DOHH2 (cell line): ENCODE measurements at regions not wholly inside any gene's neighbourhood (a gene's known extent, or its start where the extent isn't known, plus 50 kb on each side); places are given as distances from the start of the nearest gene placed in this dataset.

Experiments
- H3F3A ChIP-seq: fragments of 200-600 bp; sonication (generic), shearing (Covaris generic); 2 replicates; pipeline ENCODE4 v1.6.0; 2016; ENCODE audit warnings: antibody characterized with exemption, mild to moderate bottlenecking; ENCODE audit not compliant: control insufficient read depth, insufficient read depth
- H3K27ac ChIP-seq: fragments of 200-600 bp; sonication (generic); 2 replicates; pipeline ENCODE4 v1.5.1; 2014; ENCODE audit warnings: low read depth, mild to moderate bottlenecking, low read length, moderate library complexity
- H3K27me3 ChIP-seq: fragments of 200-600 bp; sonication (generic); 2 replicates; pipeline ENCODE4 v1.6.1; 2014; ENCODE audit warnings: mild to moderate bottlenecking, low read length, mixed read lengths; ENCODE audit not compliant: control insufficient read depth
- H3K36me3 ChIP-seq: fragments of 200-600 bp; sonication (generic); 2 replicates; pipeline ENCODE4 v1.6.1; 2014; ENCODE audit warnings: mild to moderate bottlenecking, low read length, moderate library complexity, mixed read lengths; ENCODE audit not compliant: control insufficient read depth
- H3K4me1 ChIP-seq: fragments of 200-600 bp; sonication (generic); 2 replicates; pipeline ENCODE4 v1.6.1; 2014; ENCODE audit warnings: mild to moderate bottlenecking, low read length, mixed read lengths; ENCODE audit not compliant: control insufficient read depth
- H3K4me2 ChIP-seq: fragments of 200-600 bp; sonication (generic); 2 replicates; pipeline ENCODE4 v1.6.0; 2014; ENCODE audit warnings: mild to moderate bottlenecking, low read length, moderate library complexity
- H3K4me3 ChIP-seq: fragments of 200-600 bp; sonication (generic); 2 replicates; pipeline ENCODE4 v1.5.1; 2014; ENCODE audit warnings: mild to moderate bottlenecking, low read length, mixed read lengths
- H3K79me2 ChIP-seq: fragments of 200-600 bp; sonication (generic); 2 replicates; pipeline ENCODE4 v1.6.1; 2014; ENCODE audit warnings: mild to moderate bottlenecking, low read length, mixed read lengths; ENCODE audit not compliant: control insufficient read depth
- H3K9me2 ChIP-seq: fragments of 200-600 bp; sonication (generic); replicated peaks from 2 replicates; pipeline ENCODE4 v1.6.1; 2014; ENCODE audit warnings: mild to moderate bottlenecking, low read length, mixed read lengths; ENCODE audit not compliant: control insufficient read depth
- H3K9me3 ChIP-seq: fragments of 200-600 bp; sonication (generic); 2 replicates; pipeline ENCODE4 v1.6.1; 2014; ENCODE audit warnings: antibody characterized with exemption, low read length, mixed read lengths; ENCODE audit not compliant: control insufficient read depth, insufficient read depth
- H4K20me1 ChIP-seq: fragments of 200-600 bp; sonication (generic); 2 replicates; pipeline ENCODE4 v1.6.0; 2014; ENCODE audit warnings: low read depth, mild to moderate bottlenecking, antibody characterized with exemption, low read length, moderate library complexity; ENCODE audit not compliant: control insufficient read depth, insufficient read depth
- EZH2phosphoT487 ChIP-seq: fragments of 200-600 bp; sonication (generic); IDR thresholded peaks from 2 replicates; pipeline ENCODE4 v1.6.1; 2017; ENCODE audit warnings: borderline replicate concordance, mild to moderate bottlenecking, antibody characterized with exemption, low read length, moderate library complexity, mixed read lengths
- TF ChIP-seq, protein P1 (sequence below): fragments of 200-600 bp; sonication (generic); IDR thresholded peaks from one replicate; pipeline ENCODE4 v1.5.1; 2014; ENCODE audit warnings: antibody characterized with exemption, mild to moderate bottlenecking, low read depth, low read length; ENCODE audit not compliant: poor library complexity, severe bottlenecking

GRCh38 chr1:21385022-21385421 lies 54.9 kb upstream of the NBPF3 start:
- H3K27me3 ChIP-seq = peaks cover 5% of the 10 kb centered on the region; the same call in 1 of the 2 replicates
- peak overlapping the region; percentile 54 for H3K4me3 ChIP-seq
- peaks cover 13% of the 10 kb centered on the region for H3F3A ChIP-seq
- H3K79me2 ChIP-seq = no peaks in the 10 kb centered on the region
- H3K36me3 ChIP-seq = no peaks in the 10 kb centered on the region
- TF ChIP-seq, protein P1, sequence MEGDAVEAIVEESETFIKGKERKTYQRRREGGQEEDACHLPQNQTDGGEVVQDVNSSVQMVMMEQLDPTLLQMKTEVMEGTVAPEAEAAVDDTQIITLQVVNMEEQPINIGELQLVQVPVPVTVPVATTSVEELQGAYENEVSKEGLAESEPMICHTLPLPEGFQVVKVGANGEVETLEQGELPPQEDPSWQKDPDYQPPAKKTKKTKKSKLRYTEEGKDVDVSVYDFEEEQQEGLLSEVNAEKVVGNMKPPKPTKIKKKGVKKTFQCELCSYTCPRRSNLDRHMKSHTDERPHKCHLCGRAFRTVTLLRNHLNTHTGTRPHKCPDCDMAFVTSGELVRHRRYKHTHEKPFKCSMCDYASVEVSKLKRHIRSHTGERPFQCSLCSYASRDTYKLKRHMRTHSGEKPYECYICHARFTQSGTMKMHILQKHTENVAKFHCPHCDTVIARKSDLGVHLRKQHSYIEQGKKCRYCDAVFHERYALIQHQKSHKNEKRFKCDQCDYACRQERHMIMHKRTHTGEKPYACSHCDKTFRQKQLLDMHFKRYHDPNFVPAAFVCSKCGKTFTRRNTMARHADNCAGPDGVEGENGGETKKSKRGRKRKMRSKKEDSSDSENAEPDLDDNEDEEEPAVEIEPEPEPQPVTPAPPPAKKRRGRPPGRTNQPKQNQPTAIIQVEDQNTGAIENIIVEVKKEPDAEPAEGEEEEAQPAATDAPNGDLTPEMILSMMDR = no peak
- no peak for TF ChIP-seq EZH2phosphoT487
- H3K4me1 ChIP-seq = peaks cover 24% of the 10 kb centered on the region
- no peak overlapping the region for H3K27ac ChIP-seq
- no peaks in the 10 kb centered on the region for H4K20me1 ChIP-seq
- no peaks in the 10 kb centered on the region for H3K9me3 ChIP-seq
- peak overlapping the region; percentile 57 for H3K4me2 ChIP-seq
- H3K9me2 ChIP-seq = no peaks in the 10 kb centered on the region

- Histone ChIP-seq H3K9me2 (no peaks in the 10 kb centered on the region), H3K27me3 (peaks cover 5% of the 10 kb centered on the region; the same call in 1 of the 2 replicates), H3K36me3 (no peaks in the 10 kb centered on the region), H3F3A (peaks cover 13% of the 10 kb centered on the region), H3K9me3 (no peaks in the 10 kb centered on the region), H3K79me2 (no peaks in the 10 kb centered on the region), H3K4me2 (peak overlapping the region; percentile 57), H4K20me1 (no peaks in the 10 kb centered on the region), H3K4me1 (peaks cover 24% of the 10 kb centered on the region), H3K27ac (peak overlapping the region; percentile 12; the same call in 1 of the 2 replicates), H3K4me3 (peak overlapping the region; percentile 54)
- no peak for TF ChIP-seq EZH2phosphoT487
- TF ChIP-seq, protein P1 = no peak
These were observed 55.3 kb upstream of the NBPF3 start for GRCh38 chr1:21384620-21385019.

- Histone ChIP-seq H3K9me3 (no peaks in the 10 kb centered on the region), H3K4me1 (peaks cover 24% of the 10 kb centered on the region), H4K20me1 (no peaks in the 10 kb centered on the region), H3F3A (peaks cover 13% of the 10 kb centered on the region), H3K36me3 (no peaks in the 10 kb centered on the region), H3K9me2 (no peaks in the 10 kb centered on the region), H3K4me3 (peak overlapping the region; percentile 16), H3K4me2 (peak overlapping the region; percentile 57), H3K79me2 (no peaks in the 10 kb centered on the region), H3K27ac (no peak overlapping the region), H3K27me3 (peaks cover 5% of the 10 kb centered on the region; the same call in 1 of the 2 replicates)
- TF ChIP-seq EZH2phosphoT487 = no peak
- TF ChIP-seq, protein P1 = no peak
These were observed 56.0 kb upstream of the NBPF3 start for GRCh38 chr1:21383785-21384401.
